Stimulated activated CD8-positive, alpha-beta memory T cell treated with anti-CD3 and anti-CD28 coated beads, Interleukin-7, amount 100 ng/mL, for 24 hours (primary cell): ENCODE measurements at regions not wholly inside any gene's neighbourhood (a gene's known extent, or its start where the extent isn't known, plus 50 kb on each side); places are given as distances from the start of the nearest gene placed in this dataset.
"Not testable (repeated sequence)": the region's sequence is repeated elsewhere in the genome, so short reads cannot be mapped to it uniquely, and the experiment has no call there.

Experiments used
- DNase-seq: peaks from one replicate; pipeline ENCODE4 v3.0.0-alpha.2; 2020; ENCODE audit warnings: low read depth

- DNase-seq = no peak
Measured at GRCh38 chr5:39696672-39697398, 272.1 kb upstream of the DAB2 start.

- DNase-seq = no peak
Measured at GRCh38 chr5:39691993-39692392, 267.2 kb upstream of the DAB2 start.

GRCh38 chr5:39691136-39691535, 266.4 kb upstream of the DAB2 start:
- DNase-seq = no peak

- DNase-seq = no peak
Measured at GRCh38 chr5:39689919-39690318, 265.1 kb upstream of the DAB2 start.

- not testable (repeated sequence) for DNase-seq
Measured at GRCh38 chr5:39687924-39688323, 263.1 kb upstream of the DAB2 start.

GRCh38 chr5:39680213-39680612, 255.4 kb upstream of the DAB2 start:
- no peak for DNase-seq

GRCh38 chr5:39678534-39678933, 253.8 kb upstream of the DAB2 start:
- no peak for DNase-seq

- no peak for DNase-seq
Measured at GRCh38 chr5:39675676-39676075, 250.9 kb upstream of the DAB2 start.

- no peak for DNase-seq
Measured at GRCh38 chr5:39674209-39675082, 249.7 kb upstream of the DAB2 start.

GRCh38 chr5:39671561-39671961, 246.8 kb upstream of the DAB2 start:
- no peak for DNase-seq

- no peak for DNase-seq
Measured at GRCh38 chr5:39670955-39671354, 246.2 kb upstream of the DAB2 start.

GRCh38 chr5:39670391-39670790, 245.6 kb upstream of the DAB2 start:
- DNase-seq = no peak

GRCh38 chr5:39668980-39669379, 244.2 kb upstream of the DAB2 start:
- DNase-seq = no peak

GRCh38 chr5:39665328-39665727, 240.5 kb upstream of the DAB2 start:
- DNase-seq = no peak

GRCh38 chr5:39662945-39663344, 238.2 kb upstream of the DAB2 start:
- DNase-seq = no peak

- no peak for DNase-seq
Measured at GRCh38 chr5:39661026-39661779, 236.4 kb upstream of the DAB2 start.

- no peak for DNase-seq
Measured at GRCh38 chr5:39660020-39660419, 235.2 kb upstream of the DAB2 start.

GRCh38 chr5:39658866-39659265, 234.1 kb upstream of the DAB2 start:
- no peak for DNase-seq

GRCh38 chr5:39657943-39658342, 233.2 kb upstream of the DAB2 start:
- no peak for DNase-seq

GRCh38 chr5:39656600-39656999, 231.8 kb upstream of the DAB2 start:
- no peak for DNase-seq

- no peak for DNase-seq
Measured at GRCh38 chr5:39654715-39655114, 229.9 kb upstream of the DAB2 start.

- not testable (repeated sequence) for DNase-seq
Measured at GRCh38 chr5:39652481-39652880, 227.7 kb upstream of the DAB2 start.

- DNase-seq = no peak
Measured at GRCh38 chr5:39652036-39652435, 227.3 kb upstream of the DAB2 start.
